HCEC 1CT (cell line): ENCODE measurements at regions not wholly inside any gene's neighbourhood (a gene's known extent, or its start where the extent isn't known, plus 50 kb on each side); places are given as distances from the start of the nearest gene placed in this dataset.
"Not testable (repeated sequence)": the region's sequence is repeated elsewhere in the genome, so short reads cannot be mapped to it uniquely, and the experiment has no call there.

Experiments
- DNase-seq: peaks from one replicate; pipeline ENCODE4 v3.0.0-alpha.2; 2017

GRCh38 chr3:110341047-110341446, 730.6 kb upstream of the NECTIN3 start:
- DNase-seq: peak; percentile 73

GRCh38 chr3:110343376-110343775, 728.2 kb upstream of the NECTIN3 start:
- peak; percentile 32 for DNase-seq

GRCh38 chr3:110343945-110344344, 727.7 kb upstream of the NECTIN3 start:
- DNase-seq: peak; percentile 41

- DNase-seq: no peak
Measured at GRCh38 chr3:110344487-110344886, 727.1 kb upstream of the NECTIN3 start.

GRCh38 chr3:110344897-110345767, 726.5 kb upstream of the NECTIN3 start:
- DNase-seq: no peak

GRCh38 chr3:110349295-110349694, 722.3 kb upstream of the NECTIN3 start:
- DNase-seq: no peak

- DNase-seq: peak; percentile 63
Measured at GRCh38 chr3:110352841-110353604, 718.6 kb upstream of the NECTIN3 start.

- peak; percentile 49 for DNase-seq
Measured at GRCh38 chr3:110362751-110363150, 708.9 kb upstream of the NECTIN3 start.

GRCh38 chr3:110367289-110367688, 704.3 kb upstream of the NECTIN3 start:
- not testable (repeated sequence) for DNase-seq

- DNase-seq: no peak
Measured at GRCh38 chr3:110375751-110376518, 695.7 kb upstream of the NECTIN3 start.

- peak; percentile 23 for DNase-seq
Measured at GRCh38 chr3:110378481-110378880, 693.1 kb upstream of the NECTIN3 start.

GRCh38 chr3:110381992-110382391, 689.6 kb upstream of the NECTIN3 start:
- no peak for DNase-seq

GRCh38 chr3:110383356-110383755, 688.3 kb upstream of the NECTIN3 start:
- no peak for DNase-seq

- peak; percentile 89 for DNase-seq
Measured at GRCh38 chr3:110384601-110385000, 687.0 kb upstream of the NECTIN3 start.

- no peak for DNase-seq
Measured at GRCh38 chr3:110389005-110389404, 682.6 kb upstream of the NECTIN3 start.

- DNase-seq: no peak
Measured at GRCh38 chr3:110390372-110390771, 681.2 kb upstream of the NECTIN3 start.

GRCh38 chr3:110391042-110391441, 680.6 kb upstream of the NECTIN3 start:
- no peak for DNase-seq

GRCh38 chr3:110391640-110392395, 679.8 kb upstream of the NECTIN3 start:
- peak; percentile 29 for DNase-seq

- DNase-seq: no peak
Measured at GRCh38 chr3:110393941-110394340, 677.7 kb upstream of the NECTIN3 start.

- DNase-seq: no peak
Measured at GRCh38 chr3:110397115-110397514, 674.5 kb upstream of the NECTIN3 start.

GRCh38 chr3:110400315-110400714, 671.3 kb upstream of the NECTIN3 start:
- DNase-seq: no peak

GRCh38 chr3:110405830-110406585, 665.6 kb upstream of the NECTIN3 start:
- DNase-seq: no peak
